ENCODE measurements at regions not wholly inside any gene's neighbourhood (a gene's known extent, or its start where the extent isn't known, plus 50 kb on each side); places are given as distances from the start of the nearest gene placed in this dataset.

DNA sequence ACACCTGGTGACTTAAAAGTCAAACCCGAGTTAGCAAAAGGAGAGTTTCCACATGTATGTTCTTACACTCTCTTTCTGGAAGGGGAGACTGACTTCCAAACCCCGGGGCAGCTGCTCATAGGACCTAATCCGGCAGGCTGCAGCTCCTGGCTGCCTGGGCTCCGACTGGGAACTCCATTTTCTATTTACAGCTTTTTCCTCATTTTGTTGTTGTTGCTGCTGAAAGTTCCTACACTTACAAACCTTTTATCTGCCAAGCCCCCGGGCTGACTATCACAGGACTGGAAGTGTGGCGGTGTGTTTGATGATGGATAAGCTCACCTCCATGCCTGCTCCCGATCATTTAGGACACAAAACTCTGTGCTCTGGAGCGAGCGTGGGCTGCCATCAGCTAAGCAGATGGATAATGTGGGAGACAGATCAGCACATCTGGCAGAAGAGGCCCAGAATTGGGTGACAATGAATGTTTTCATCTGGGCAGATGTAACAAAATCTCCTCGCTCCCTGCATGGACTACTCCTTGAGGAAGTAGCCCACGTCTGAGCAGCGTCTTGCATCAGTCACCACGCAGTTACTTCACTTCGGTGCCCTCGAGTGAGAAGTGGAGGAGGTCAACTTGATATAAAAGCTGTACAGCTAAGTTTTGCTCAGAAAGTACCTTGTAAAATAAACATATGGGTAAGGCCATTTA, 114.4 kb upstream of the COPS8 start:
- TF ChIP-seq, protein P1, sequence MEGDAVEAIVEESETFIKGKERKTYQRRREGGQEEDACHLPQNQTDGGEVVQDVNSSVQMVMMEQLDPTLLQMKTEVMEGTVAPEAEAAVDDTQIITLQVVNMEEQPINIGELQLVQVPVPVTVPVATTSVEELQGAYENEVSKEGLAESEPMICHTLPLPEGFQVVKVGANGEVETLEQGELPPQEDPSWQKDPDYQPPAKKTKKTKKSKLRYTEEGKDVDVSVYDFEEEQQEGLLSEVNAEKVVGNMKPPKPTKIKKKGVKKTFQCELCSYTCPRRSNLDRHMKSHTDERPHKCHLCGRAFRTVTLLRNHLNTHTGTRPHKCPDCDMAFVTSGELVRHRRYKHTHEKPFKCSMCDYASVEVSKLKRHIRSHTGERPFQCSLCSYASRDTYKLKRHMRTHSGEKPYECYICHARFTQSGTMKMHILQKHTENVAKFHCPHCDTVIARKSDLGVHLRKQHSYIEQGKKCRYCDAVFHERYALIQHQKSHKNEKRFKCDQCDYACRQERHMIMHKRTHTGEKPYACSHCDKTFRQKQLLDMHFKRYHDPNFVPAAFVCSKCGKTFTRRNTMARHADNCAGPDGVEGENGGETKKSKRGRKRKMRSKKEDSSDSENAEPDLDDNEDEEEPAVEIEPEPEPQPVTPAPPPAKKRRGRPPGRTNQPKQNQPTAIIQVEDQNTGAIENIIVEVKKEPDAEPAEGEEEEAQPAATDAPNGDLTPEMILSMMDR (IDR thresholded peaks at IDR 0.05), result no peak
- TF ChIP-seq POLR2A (IDR thresholded peaks at IDR 0.05) (no peak), POLR2AphosphoS5 (IDR thresholded peaks at IDR 0.05) (no peak)
